ENCODE measurements at regions not wholly inside any gene's neighbourhood (a gene's known extent, or its start where the extent isn't known, plus 50 kb on each side); places are given as distances from the start of the nearest gene placed in this dataset.

DNA sequence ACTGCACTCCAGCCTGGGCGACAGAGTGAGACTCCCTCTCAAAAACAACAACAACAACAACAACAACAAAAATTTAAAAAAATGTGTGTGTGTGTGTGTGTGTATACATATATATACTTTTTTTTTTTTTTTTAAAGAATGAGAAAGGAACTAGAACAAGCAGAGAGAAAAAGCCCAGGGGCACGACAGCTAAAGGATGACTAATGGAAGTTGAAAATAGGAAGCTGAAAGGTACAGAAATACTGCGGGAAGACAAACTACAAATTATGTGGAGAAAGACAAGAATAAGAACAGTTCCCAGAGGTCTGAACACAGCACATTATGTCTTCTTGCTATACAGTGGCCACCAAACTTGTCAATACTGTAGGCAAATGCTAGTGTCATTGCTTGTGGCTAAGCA lies 141.9 kb upstream of the PRSS1 start:
- TF ChIP-seq, protein P1, sequence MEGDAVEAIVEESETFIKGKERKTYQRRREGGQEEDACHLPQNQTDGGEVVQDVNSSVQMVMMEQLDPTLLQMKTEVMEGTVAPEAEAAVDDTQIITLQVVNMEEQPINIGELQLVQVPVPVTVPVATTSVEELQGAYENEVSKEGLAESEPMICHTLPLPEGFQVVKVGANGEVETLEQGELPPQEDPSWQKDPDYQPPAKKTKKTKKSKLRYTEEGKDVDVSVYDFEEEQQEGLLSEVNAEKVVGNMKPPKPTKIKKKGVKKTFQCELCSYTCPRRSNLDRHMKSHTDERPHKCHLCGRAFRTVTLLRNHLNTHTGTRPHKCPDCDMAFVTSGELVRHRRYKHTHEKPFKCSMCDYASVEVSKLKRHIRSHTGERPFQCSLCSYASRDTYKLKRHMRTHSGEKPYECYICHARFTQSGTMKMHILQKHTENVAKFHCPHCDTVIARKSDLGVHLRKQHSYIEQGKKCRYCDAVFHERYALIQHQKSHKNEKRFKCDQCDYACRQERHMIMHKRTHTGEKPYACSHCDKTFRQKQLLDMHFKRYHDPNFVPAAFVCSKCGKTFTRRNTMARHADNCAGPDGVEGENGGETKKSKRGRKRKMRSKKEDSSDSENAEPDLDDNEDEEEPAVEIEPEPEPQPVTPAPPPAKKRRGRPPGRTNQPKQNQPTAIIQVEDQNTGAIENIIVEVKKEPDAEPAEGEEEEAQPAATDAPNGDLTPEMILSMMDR (IDR thresholded peaks at IDR 0.05), result no peak
- Histone ChIP-seq H3K36me3 (no peaks in the 10 kb centered on the region), H3K27me3 (no peaks in the 10 kb centered on the region), H3K4me3 (no peak overlapping the region), H3K4me1 (no peaks in the 10 kb centered on the region), H3K9me3 (no peaks in the 10 kb centered on the region), H3K27ac (no peak overlapping the region)
- no peak for DNase-seq (ENCODE audit: low spot score in 2 of 2)
- intact Hi-C loops (cut with DNase I), result no loop called here

DNA sequence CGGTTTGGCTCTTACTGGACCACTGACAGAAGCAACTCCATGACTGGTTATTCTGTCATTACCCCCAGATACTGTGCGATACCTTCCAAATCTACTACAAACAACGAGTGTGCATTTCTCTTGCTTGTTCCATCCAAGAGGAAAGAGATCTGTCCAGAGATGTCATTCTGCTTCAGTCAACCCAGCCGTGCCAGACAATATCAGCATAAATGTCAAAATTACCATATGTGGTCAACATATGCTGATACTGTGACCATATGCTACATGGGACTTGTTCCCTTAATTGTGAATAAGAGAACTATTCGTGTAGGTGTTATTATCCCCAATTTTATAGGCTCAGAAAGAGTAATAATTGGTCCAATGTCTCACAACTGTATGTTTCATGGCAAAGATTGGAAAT lies 143.2 kb upstream of the PRSS1 start:
- no peaks in the 10 kb centered on the region for H3K9me3 ChIP-seq
- no peak overlapping the region for H3K27ac ChIP-seq
- DNase-seq (ENCODE audit: low spot score in 2 of 2), result no peak
- H3K4me3 ChIP-seq, result no peak overlapping the region
- no peaks in the 10 kb centered on the region for H3K4me1 ChIP-seq
- TF ChIP-seq, protein P1 (IDR thresholded peaks at IDR 0.05), result no peak
- no peaks in the 10 kb centered on the region for H3K27me3 ChIP-seq
- intact Hi-C loops (cut with DNase I), result no loop called here
- H3K36me3 ChIP-seq, result no peaks in the 10 kb centered on the region

DNA sequence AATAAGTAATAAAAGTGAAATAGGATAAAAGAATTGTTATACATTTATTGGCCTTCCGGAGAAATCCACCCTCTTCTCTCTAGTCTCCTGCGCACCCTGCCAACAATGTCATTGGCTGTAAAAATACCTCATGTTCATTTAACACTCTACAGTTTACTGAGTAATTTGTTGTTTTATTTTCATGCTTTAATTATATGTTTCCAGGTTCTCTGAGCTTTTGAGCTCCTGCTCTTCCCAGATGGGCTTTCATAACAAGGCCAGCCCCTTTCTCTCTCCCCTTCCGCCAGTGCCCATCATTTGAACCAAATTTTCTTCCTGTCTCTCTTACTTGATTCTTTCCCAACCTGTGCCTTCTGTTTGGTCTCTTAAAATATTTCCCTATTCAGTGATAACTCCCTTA lies 144.6 kb upstream of the PRSS1 start:
- no peak for DNase-seq (ENCODE audit: low spot score in 2 of 2)
- no peaks in the 10 kb centered on the region for H3K36me3 ChIP-seq
- H3K4me3 ChIP-seq, result no peak overlapping the region
- H3K27me3 ChIP-seq, result no peaks in the 10 kb centered on the region
- TF ChIP-seq, protein P1 (IDR thresholded peaks at IDR 0.05), result no peak
- H3K4me1 ChIP-seq, result no peaks in the 10 kb centered on the region
- H3K27ac ChIP-seq, result no peak overlapping the region
- intact Hi-C loops (cut with DNase I), result no loop called here
- no peaks in the 10 kb centered on the region for H3K9me3 ChIP-seq

DNA sequence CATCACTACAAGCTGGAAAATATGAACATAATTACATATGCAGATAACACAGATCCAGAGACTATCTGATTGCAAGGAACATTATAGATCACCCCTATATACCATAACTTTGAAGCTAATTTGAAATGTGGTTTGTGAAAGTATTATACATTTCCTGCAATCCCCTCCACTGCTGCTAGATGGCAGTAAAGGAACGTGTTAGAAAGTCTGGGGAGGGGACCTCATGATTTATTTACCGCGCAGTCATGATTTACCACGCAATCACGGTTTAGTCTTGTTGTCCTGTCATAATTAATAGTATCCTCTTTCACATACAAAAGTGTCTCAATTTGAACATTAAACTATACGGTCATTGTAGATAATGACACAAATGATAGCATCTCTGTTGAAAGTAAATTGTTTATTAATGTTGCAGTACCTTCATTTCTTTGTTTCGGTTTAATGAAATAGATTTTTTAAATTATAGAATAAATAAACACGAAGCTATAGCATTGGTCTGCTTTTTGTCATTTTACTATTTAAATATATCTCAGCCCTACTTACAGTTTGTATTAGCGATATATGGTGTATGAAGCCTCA lies 145.3 kb upstream of the PRSS1 start:
- Histone ChIP-seq H3K36me3 (no peaks in the 10 kb centered on the region), H3K27me3 (no peaks in the 10 kb centered on the region), H3K9me3 (no peaks in the 10 kb centered on the region), H3K27ac (no peak overlapping the region), H3K4me3 (no peak overlapping the region), H3K4me1 (no peaks in the 10 kb centered on the region)
- TF ChIP-seq, protein P1 (IDR thresholded peaks at IDR 0.05), result peak; percentile 37 to 73 (median 70)
- no peak for DNase-seq (ENCODE audit: low spot score in 2 of 2)
- intact Hi-C loops (cut with DNase I), result no loop called here

DNA sequence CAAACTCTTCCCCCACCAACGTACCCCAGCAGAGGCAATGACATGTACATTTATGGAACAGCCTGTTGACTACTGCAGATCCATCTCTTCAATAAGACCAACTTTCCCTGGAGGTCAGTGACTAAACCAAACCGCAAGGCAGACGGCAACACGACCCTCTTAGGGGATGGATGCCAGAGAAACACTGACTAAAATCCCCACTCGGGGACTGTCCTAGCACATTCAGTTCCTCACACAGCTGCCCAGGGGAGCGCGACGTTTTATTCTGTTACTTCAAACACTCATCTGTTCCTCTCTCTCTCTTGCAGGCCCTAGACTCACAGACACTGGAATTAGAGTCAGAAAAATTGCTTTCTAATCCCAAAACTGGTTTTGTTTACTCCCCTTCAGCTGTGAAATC lies 146.5 kb upstream of the PRSS1 start:
- Histone ChIP-seq H3K9me3 (no peaks in the 10 kb centered on the region), H3K36me3 (no peaks in the 10 kb centered on the region), H3K27ac (no peak overlapping the region), H3K4me1 (no peaks in the 10 kb centered on the region), H3K27me3 (no peaks in the 10 kb centered on the region), H3K4me3 (no peak overlapping the region)
- DNase-seq (ENCODE audit: low spot score in 2 of 2), result no peak
- intact Hi-C loops (cut with DNase I), result no loop called here
- TF ChIP-seq, protein P1 (IDR thresholded peaks at IDR 0.05), result no peak

DNA sequence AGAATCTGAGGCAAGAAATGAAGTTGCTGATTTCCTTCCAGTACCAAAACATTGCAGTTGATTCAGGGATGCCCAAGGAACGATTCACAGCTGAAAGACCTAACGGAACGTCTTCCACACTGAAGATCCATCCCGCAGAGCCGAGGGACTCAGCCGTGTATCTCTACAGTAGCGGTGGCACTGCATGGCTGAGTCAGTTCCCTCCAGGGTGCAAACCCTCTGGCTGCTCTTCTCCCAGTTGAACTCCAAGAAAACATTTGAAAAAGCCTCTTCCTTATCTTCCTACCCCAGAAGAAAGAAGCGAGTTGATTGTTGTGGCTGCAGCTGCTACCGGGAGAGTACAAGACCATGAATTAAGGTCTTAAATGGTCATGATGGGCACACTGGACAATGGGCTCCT lies 147.1 kb upstream of the PRSS1 start:
- intact Hi-C loops (cut with DNase I), result no loop called here

More for the DNA sequence above, 147.1 kb upstream of the PRSS1 start:
- no peak for DNase-seq (ENCODE audit: low spot score in 2 of 2)
- no peaks in the 10 kb centered on the region for H3K9me3 ChIP-seq
- H3K36me3 ChIP-seq, result no peaks in the 10 kb centered on the region
- H3K27ac ChIP-seq, result no peak overlapping the region
- H3K4me1 ChIP-seq, result no peaks in the 10 kb centered on the region
- no peaks in the 10 kb centered on the region for H3K27me3 ChIP-seq
- no peak overlapping the region for H3K4me3 ChIP-seq
- TF ChIP-seq, protein P1 (IDR thresholded peaks at IDR 0.05), result no peak

Measured in ascending aorta (tissue), 2 donors.